HepG2 (cell line): ENCODE measurements at regions not wholly inside any gene's neighbourhood (a gene's known extent, or its start where the extent isn't known, plus 50 kb on each side); places are given as distances from the start of the nearest gene placed in this dataset.
A peak's percentile ranks its signal among the peaks of the same experiment; 100 is the strongest.

Experiments used
- ADNP ChIP-seq: sonication (generic); formaldehyde crosslinking; IDR thresholded peaks from 2 replicates; pipeline ENCODE4 v1.4.0; 2020; ENCODE audit warnings: missing genetic modification reagents
- AGO1 ChIP-seq: fragments of 200-400 bp; formaldehyde crosslinking; IDR thresholded peaks from 2 replicates; pipeline ENCODE4 v1.6.1; 2017; ENCODE audit warnings: mild to moderate bottlenecking, low read depth, low read length, moderate library complexity; ENCODE audit not compliant: poor library complexity, severe bottlenecking
- AGO2 ChIP-seq: fragments of 200-400 bp; formaldehyde crosslinking; optimal IDR thresholded peaks from 2 replicates; pipeline ENCODE3; 2017; ENCODE audit warnings: mild to moderate bottlenecking, low read depth, low read length, moderate library complexity
- HOXA3 ChIP-seq: sonication (generic); formaldehyde crosslinking; IDR thresholded peaks from 2 replicates; pipeline ENCODE4 v1.5.0; 2020; ENCODE audit warnings: missing genetic modification reagents
- KLF12 ChIP-seq: sonication (generic); formaldehyde crosslinking; IDR thresholded peaks from 2 replicates; pipeline ENCODE4 v1.4.0; 2020; ENCODE audit warnings: missing genetic modification reagents, borderline replicate concordance
- PAX8 ChIP-seq: sonication (generic); formaldehyde crosslinking; IDR thresholded peaks from 2 replicates; pipeline ENCODE4 v1.8.0; 2022; ENCODE audit warnings: mild to moderate bottlenecking, missing genetic modification reagents, borderline replicate concordance
- PRPF4 ChIP-seq: fragments of 200-400 bp; formaldehyde crosslinking; IDR thresholded peaks from 2 replicates; pipeline ENCODE4 v1.6.1; 2016; ENCODE audit warnings: low read length, low read depth; ENCODE audit not compliant: poor library complexity, severe bottlenecking
- RCOR2 ChIP-seq: IDR thresholded peaks from 2 replicates; pipeline ENCODE4 v1.6.1; 2016; ENCODE audit warnings: missing biosample characterization, missing genetic modification reagents
- TAF1 ChIP-seq: sonication (generic); formaldehyde crosslinking; IDR thresholded peaks from 2 replicates; pipeline ENCODE4 v1.4.0; 2020; ENCODE audit warnings: missing genetic modification reagents
- TBL1XR1 ChIP-seq: fragments of 150-350 bp; IDR thresholded peaks from 2 replicates; pipeline ENCODE4 v1.6.1; 2014; ENCODE audit warnings: borderline replicate concordance, low read length; ENCODE audit not compliant: partially characterized antibody
- TOPORS ChIP-seq: sonication (generic); formaldehyde crosslinking; IDR thresholded peaks from 2 replicates; pipeline ENCODE4 v1.8.0; 2023; ENCODE audit warnings: mild to moderate bottlenecking, missing genetic modification reagents
- ZFP36L1 ChIP-seq: sonication (generic); formaldehyde crosslinking; IDR thresholded peaks from 2 replicates; pipeline ENCODE4 v1.8.0; 2022; ENCODE audit warnings: mild to moderate bottlenecking, missing genetic modification reagents, moderate library complexity
- ZKSCAN1 ChIP-seq: fragments of 150-350 bp; IDR thresholded peaks from 2 replicates; pipeline ENCODE4 v1.6.1; 2014; ENCODE audit warnings: low read length
- ZNF138 ChIP-seq: sonication (generic); formaldehyde crosslinking; IDR thresholded peaks from 2 replicates; pipeline ENCODE4 v1.5.0; 2020; ENCODE audit warnings: mild to moderate bottlenecking, low read depth, missing genetic modification reagents
- ZNF24 ChIP-seq: fragments of 450-650 bp; IDR thresholded peaks from 2 replicates; pipeline ENCODE4 v1.6.1; 2017; ENCODE audit warnings: antibody characterized with exemption, mild to moderate bottlenecking
- ZNF253 ChIP-seq: sonication (generic); formaldehyde crosslinking; IDR thresholded peaks from 2 replicates; pipeline ENCODE4 v1.8.0; 2022; ENCODE audit warnings: mild to moderate bottlenecking, missing genetic modification reagents, borderline replicate concordance
- ZNF616 ChIP-seq: sonication (generic); formaldehyde crosslinking; IDR thresholded peaks from 2 replicates; pipeline ENCODE4 v1.5.0; 2020; ENCODE audit warnings: low read depth, mild to moderate bottlenecking, missing genetic modification reagents
- ZNF761 ChIP-seq: sonication (generic); formaldehyde crosslinking; conservative IDR thresholded peaks from 2 replicates; pipeline ENCODE4 v1.4.0; 2020; ENCODE audit warnings: mild to moderate bottlenecking, missing genetic modification reagents
- ZNF878 ChIP-seq: sonication (generic); formaldehyde crosslinking; IDR thresholded peaks from 2 replicates; pipeline ENCODE4 v1.8.1; 2023; ENCODE audit warnings: mild to moderate bottlenecking, missing genetic modification reagents, moderate library complexity
- TF ChIP-seq, protein P1 (sequence below): sonication (generic); formaldehyde crosslinking; IDR thresholded peaks from 2 replicates; pipeline ENCODE4 v1.8.0; 2022; ENCODE audit warnings: mild to moderate bottlenecking, missing genetic modification reagents, moderate library complexity
- TF ChIP-seq, protein P2 (sequence below): sonication (generic); formaldehyde crosslinking; IDR thresholded peaks from 2 replicates; pipeline ENCODE4 v1.4.0; 2020; ENCODE audit warnings: missing genetic modification reagents
- TF ChIP-seq, protein P3 (sequence below): fragments of 450-650 bp; IDR thresholded peaks from 2 replicates; pipeline ENCODE4 v1.6.1; 2017; ENCODE audit warnings: mild to moderate bottlenecking
- TF ChIP-seq, protein P4 (sequence below): sonication (generic); formaldehyde crosslinking; IDR thresholded peaks from 2 replicates; pipeline ENCODE4 v1.5.1; 2020; ENCODE audit warnings: missing genetic modification reagents, mild to moderate bottlenecking, borderline replicate concordance

DNA sequence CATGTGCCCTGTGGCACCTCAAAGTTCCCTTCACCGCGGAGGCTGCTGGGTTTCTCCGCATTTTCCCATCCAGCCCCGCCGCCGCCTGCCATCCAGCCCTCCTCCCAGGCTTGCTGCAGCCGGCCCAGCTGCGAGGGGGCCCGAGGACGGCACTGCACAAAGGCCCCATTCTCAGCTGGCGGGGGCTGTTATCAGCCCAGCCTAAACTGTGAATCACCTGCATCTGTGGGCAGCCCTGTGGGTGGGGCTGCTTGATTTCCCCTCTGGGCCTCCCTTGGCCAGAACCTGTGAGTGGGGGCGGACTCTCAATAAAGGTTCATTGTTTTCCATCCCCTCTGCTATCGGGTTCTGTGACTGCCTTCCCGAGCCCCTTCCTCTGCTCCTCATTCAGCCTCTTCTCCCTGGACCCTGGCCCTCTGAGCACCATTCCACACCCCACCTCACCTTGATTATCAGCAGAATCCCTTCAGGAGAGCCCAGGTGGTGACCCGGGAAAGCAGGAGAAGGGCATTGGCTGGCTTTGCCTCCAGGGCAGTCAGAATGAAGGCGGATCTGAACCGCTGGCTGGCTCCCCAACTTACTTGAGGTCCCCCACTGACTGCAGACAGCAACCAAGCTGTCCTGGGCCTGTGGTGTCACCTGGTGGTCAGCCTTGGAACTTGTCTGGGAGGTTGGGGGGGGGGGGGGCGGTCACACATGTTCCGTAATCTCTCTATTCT, 204.5 kb downstream of the ZFP36L2 start (continued):
- TF ChIP-seq RCOR2 (CRISPR knock-in tag): no peak
- no peak for TF ChIP-seq ZNF878
- no peak for TF ChIP-seq HOXA3
- no peak for TF ChIP-seq ZFP36L1 (CRISPR knock-in tag)
- no peak for TF ChIP-seq ZNF24
- TF ChIP-seq ZKSCAN1: no peak
- TF ChIP-seq ADNP: no peak
- TF ChIP-seq, protein P1, sequence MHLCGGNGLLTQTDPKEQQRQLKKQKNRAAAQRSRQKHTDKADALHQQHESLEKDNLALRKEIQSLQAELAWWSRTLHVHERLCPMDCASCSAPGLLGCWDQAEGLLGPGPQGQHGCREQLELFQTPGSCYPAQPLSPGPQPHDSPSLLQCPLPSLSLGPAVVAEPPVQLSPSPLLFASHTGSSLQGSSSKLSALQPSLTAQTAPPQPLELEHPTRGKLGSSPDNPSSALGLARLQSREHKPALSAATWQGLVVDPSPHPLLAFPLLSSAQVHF (CRISPR knock-in tag): no peak
- TF ChIP-seq, protein P2, sequence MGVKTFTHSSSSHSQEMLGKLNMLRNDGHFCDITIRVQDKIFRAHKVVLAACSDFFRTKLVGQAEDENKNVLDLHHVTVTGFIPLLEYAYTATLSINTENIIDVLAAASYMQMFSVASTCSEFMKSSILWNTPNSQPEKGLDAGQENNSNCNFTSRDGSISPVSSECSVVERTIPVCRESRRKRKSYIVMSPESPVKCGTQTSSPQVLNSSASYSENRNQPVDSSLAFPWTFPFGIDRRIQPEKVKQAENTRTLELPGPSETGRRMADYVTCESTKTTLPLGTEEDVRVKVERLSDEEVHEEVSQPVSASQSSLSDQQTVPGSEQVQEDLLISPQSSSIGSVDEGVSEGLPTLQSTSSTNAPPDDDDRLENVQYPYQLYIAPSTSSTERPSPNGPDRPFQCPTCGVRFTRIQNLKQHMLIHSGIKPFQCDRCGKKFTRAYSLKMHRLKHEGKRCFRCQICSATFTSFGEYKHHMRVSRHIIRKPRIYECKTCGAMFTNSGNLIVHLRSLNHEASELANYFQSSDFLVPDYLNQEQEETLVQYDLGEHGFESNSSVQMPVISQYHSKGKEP (CRISPR knock-in tag): no peak
- TF ChIP-seq ZNF138 (CRISPR knock-in tag): no peak
- TF ChIP-seq ZNF616 (CRISPR knock-in tag): no peak
- TF ChIP-seq, protein P3, sequence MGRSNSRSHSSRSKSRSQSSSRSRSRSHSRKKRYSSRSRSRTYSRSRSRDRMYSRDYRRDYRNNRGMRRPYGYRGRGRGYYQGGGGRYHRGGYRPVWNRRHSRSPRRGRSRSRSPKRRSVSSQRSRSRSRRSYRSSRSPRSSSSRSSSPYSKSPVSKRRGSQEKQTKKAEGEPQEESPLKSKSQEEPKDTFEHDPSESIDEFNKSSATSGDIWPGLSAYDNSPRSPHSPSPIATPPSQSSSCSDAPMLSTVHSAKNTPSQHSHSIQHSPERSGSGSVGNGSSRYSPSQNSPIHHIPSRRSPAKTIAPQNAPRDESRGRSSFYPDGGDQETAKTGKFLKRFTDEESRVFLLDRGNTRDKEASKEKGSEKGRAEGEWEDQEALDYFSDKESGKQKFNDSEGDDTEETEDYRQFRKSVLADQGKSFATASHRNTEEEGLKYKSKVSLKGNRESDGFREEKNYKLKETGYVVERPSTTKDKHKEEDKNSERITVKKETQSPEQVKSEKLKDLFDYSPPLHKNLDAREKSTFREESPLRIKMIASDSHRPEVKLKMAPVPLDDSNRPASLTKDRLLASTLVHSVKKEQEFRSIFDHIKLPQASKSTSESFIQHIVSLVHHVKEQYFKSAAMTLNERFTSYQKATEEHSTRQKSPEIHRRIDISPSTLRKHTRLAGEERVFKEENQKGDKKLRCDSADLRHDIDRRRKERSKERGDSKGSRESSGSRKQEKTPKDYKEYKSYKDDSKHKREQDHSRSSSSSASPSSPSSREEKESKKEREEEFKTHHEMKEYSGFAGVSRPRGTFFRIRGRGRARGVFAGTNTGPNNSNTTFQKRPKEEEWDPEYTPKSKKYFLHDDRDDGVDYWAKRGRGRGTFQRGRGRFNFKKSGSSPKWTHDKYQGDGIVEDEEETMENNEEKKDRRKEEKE: no peak
- no peak for TF ChIP-seq TBL1XR1
- TF ChIP-seq, protein P4, sequence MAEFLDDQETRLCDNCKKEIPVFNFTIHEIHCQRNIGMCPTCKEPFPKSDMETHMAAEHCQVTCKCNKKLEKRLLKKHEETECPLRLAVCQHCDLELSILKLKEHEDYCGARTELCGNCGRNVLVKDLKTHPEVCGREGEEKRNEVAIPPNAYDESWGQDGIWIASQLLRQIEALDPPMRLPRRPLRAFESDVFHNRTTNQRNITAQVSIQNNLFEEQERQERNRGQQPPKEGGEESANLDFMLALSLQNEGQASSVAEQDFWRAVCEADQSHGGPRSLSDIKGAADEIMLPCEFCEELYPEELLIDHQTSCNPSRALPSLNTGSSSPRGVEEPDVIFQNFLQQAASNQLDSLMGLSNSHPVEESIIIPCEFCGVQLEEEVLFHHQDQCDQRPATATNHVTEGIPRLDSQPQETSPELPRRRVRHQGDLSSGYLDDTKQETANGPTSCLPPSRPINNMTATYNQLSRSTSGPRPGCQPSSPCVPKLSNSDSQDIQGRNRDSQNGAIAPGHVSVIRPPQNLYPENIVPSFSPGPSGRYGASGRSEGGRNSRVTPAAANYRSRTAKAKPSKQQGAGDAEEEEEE (CRISPR knock-in tag): no peak
- 0 out of 2 replicates have a peak, but pooled peaks have one; percentile 10 for TF ChIP-seq TAF1 (CRISPR knock-in tag)
- TF ChIP-seq AGO1: no peak
- TF ChIP-seq ZNF253 (CRISPR knock-in tag): no peak
- no peak for TF ChIP-seq KLF12 (CRISPR knock-in tag)
- no peak for TF ChIP-seq ZNF761 (CRISPR knock-in tag)
- TF ChIP-seq TOPORS (CRISPR knock-in tag): no peak
- peak; percentile 93 for TF ChIP-seq PRPF4
- TF ChIP-seq AGO2: no peak
- no peak for TF ChIP-seq PAX8 (CRISPR knock-in tag)
